ENCODE measurements at regions not wholly inside any gene's neighbourhood (a gene's known extent, or its start where the extent isn't known, plus 50 kb on each side); places are given as distances from the start of the nearest gene placed in this dataset.

- no peak for TF ChIP-seq CTCF (IDR thresholded peaks at IDR 0.05; ENCODE audit: insufficient read depth, low read length, poor library complexity, severe bottlenecking)
- TF ChIP-seq EZH2phosphoT487 (conservative IDR thresholded peaks at IDR 0.05; ENCODE audit: low read length): no peak
Observed at GRCh38 chr12:68445824-68446223, 113.7 kb upstream of the MDM1 start.
